ENCODE measurements at regions not wholly inside any gene's neighbourhood (a gene's known extent, or its start where the extent isn't known, plus 50 kb on each side); places are given as distances from the start of the nearest gene placed in this dataset.

- TF ChIP-seq CTCF (IDR thresholded peaks at IDR 0.05) (no peak), POLR2A (IDR thresholded peaks at IDR 0.05) (no peak)
Measured at GRCh38 chr10:6892864-6893263, 312.8 kb upstream of the PRKCQ start.

Data from esophagus squamous epithelium (tissue), 4 donors.